ENCODE measurements at regions not wholly inside any gene's neighbourhood (a gene's known extent, or its start where the extent isn't known, plus 50 kb on each side); places are given as distances from the start of the nearest gene placed in this dataset.
"Not testable (repeated sequence)": the region's sequence is repeated elsewhere in the genome, so short reads cannot be mapped to it uniquely, and the experiment has no call there.

GRCh38 chr2:94767336-94767735 is 103.9 kb upstream of the TEKT4 start:
- TF ChIP-seq, protein P1, sequence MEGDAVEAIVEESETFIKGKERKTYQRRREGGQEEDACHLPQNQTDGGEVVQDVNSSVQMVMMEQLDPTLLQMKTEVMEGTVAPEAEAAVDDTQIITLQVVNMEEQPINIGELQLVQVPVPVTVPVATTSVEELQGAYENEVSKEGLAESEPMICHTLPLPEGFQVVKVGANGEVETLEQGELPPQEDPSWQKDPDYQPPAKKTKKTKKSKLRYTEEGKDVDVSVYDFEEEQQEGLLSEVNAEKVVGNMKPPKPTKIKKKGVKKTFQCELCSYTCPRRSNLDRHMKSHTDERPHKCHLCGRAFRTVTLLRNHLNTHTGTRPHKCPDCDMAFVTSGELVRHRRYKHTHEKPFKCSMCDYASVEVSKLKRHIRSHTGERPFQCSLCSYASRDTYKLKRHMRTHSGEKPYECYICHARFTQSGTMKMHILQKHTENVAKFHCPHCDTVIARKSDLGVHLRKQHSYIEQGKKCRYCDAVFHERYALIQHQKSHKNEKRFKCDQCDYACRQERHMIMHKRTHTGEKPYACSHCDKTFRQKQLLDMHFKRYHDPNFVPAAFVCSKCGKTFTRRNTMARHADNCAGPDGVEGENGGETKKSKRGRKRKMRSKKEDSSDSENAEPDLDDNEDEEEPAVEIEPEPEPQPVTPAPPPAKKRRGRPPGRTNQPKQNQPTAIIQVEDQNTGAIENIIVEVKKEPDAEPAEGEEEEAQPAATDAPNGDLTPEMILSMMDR (IDR thresholded peaks at IDR 0.05) = no peak
- DNase-seq (ENCODE audit: low spot score in 2 of 2) = no peak
- H3K4me3 ChIP-seq (ENCODE audit: low read depth, poor library complexity, severe bottlenecking) = no peak overlapping the region
- intact Hi-C loops (cut with DNase I; ENCODE audit: low total_unique reads) = no loop called here
- WGBS, 2 donors = 78 to 82% methylated on average over 3 of the region's 3 CpGs

DNA sequence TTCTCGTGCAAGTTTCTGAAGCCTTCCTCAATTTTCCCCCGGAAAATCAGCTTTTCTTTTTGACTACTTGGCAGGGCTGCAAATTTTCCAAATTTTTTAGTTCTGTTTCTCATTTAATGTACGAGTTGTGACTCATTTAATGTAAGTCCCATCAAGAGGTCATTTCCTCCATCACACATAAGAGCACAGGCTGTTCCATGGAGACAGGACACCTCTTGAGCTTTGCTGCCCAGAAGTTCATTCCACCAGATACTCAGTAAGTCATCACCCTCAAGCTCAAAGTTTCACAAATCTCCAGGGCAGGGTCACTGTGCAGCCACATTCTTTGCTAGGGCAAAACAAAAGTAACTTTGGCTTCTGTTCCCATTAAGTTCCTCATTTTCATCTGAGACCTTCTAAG is 101.5 kb upstream of the TEKT4 start:
- no peak for DNase-seq (ENCODE audit: low spot score in 2 of 2)
- TF ChIP-seq, protein P1 (IDR thresholded peaks at IDR 0.05) = no peak
- TF ChIP-seq POLR2A (IDR thresholded peaks at IDR 0.05) = no peak
- intact Hi-C loops (cut with DNase I; ENCODE audit: low total_unique reads) = no loop called here
- 51 to 66% methylated on average over 3 of the region's 3 CpGs for WGBS, 2 donors
- no peak overlapping the region for H3K4me3 ChIP-seq (ENCODE audit: low read depth, poor library complexity, severe bottlenecking)

- H3K4me3 ChIP-seq (ENCODE audit: low read depth, poor library complexity, severe bottlenecking) = no peak overlapping the region
- no peak for DNase-seq (ENCODE audit: low spot score in 2 of 2)
- TF ChIP-seq, protein P1 (IDR thresholded peaks at IDR 0.05) = no peak
- no peak for TF ChIP-seq POLR2A (IDR thresholded peaks at IDR 0.05)
- intact Hi-C loops (cut with DNase I; ENCODE audit: low total_unique reads) = no loop called here
Observed at GRCh38 chr2:94774851-94775250, 96.4 kb upstream of the TEKT4 start.

- 73 to 85% methylated on average over 2 of the region's 2 CpGs for WGBS, 2 donors
- DNase-seq (ENCODE audit: low spot score in 2 of 2) = no peak
- intact Hi-C loops (cut with DNase I; ENCODE audit: low total_unique reads) = no loop called here
- no peak for TF ChIP-seq POLR2A (IDR thresholded peaks at IDR 0.05)
- TF ChIP-seq, protein P1 (IDR thresholded peaks at IDR 0.05) = no peak
- H3K4me3 ChIP-seq (ENCODE audit: low read depth, poor library complexity, severe bottlenecking) = no peak overlapping the region
Observed at GRCh38 chr2:94776036-94776435, 95.2 kb upstream of the TEKT4 start.

- DNase-seq (ENCODE audit: low spot score in 2 of 2); H3K4me3 ChIP-seq (ENCODE audit: low read depth, poor library complexity, severe bottlenecking); intact Hi-C loops (cut with DNase I; ENCODE audit: low total_unique reads): not testable (repeated sequence)
- WGBS, 2 donors = 77 to 80% methylated on average over 3 of the region's 3 CpGs
Observed at GRCh38 chr2:94785105-94785504, 86.1 kb upstream of the TEKT4 start.

DNA sequence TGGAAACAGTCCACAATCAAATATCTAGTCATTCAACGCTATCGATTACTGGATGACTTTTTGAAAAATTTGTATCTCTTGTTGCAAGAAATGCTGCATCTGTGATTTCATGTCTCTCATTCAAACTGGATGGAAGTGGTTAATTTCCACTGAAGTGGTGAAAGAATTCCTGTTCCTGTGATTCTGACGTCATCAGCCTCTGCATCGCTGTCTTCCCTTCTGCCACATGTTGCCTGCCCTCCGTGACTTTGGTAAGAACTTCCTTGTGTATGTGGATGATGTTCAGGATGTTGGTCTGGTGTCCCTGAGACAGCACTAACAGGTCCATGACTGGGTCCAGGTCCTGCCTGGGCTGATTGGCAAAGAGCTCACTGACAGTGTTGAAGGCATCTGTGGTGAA is 84.8 kb upstream of the TEKT4 start:
- H3K4me3 ChIP-seq (ENCODE audit: low read depth, poor library complexity, severe bottlenecking); DNase-seq (ENCODE audit: low spot score in 2 of 2); intact Hi-C loops (cut with DNase I; ENCODE audit: low total_unique reads): not testable (repeated sequence)
- 70 to 82% methylated on average over 5 of the region's 5 CpGs for WGBS, 2 donors

DNA sequence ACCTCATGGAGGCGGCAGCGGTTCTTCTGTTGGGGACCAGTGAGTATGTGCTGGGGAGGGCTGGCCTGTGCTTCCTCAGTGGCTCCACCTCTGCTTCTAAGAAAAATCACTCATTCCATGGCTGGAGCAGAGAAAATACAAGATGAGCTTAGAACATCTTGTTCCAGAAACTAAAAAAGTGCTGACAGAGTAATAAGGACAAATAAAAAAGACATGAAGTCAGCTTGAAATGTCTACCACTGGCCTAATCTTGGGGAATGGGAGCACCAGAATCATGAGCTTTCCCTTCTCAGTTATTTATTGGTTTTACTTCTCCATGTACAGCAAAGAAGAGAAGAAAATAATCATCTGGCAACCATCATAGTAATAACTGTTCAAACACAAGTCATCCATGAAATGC is 81.1 kb upstream of the TEKT4 start:
- intact Hi-C loops (cut with DNase I; ENCODE audit: low total_unique reads); H3K4me3 ChIP-seq (ENCODE audit: low read depth, poor library complexity, severe bottlenecking); DNase-seq (ENCODE audit: low spot score in 2 of 2): not testable (repeated sequence)
- 91 to 94% methylated on average over 2 of the region's 2 CpGs for WGBS, 2 donors

DNA sequence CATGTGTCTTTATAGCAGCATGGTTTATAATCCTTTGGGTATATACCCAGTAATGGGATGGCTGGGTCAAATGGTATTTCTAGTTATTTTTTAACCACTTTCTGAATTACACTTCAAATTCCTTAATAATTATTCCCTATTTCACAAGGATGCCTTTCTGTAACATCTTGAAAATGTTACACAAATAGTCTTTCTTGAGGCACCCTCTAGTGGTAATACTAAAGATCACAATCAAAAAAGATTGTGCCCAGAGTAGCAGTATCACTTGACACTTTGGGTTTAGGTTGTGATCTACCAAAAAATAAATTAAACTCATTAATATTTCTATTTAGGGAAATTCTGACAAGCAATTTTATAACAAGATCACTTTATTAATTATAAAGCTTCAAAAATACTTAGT is 74.0 kb upstream of the TEKT4 start:
- intact Hi-C loops (cut with DNase I; ENCODE audit: low total_unique reads); DNase-seq (ENCODE audit: low spot score in 2 of 2): not testable (repeated sequence)

More for the DNA sequence above, 74.0 kb upstream of the TEKT4 start:
- not testable (repeated sequence) for H3K4me3 ChIP-seq (ENCODE audit: low read depth, poor library complexity, severe bottlenecking)

Data from lower leg skin (tissue), 4 donors.